Esophagus muscularis mucosa (tissue), 4 donors: ENCODE measurements at regions not wholly inside any gene's neighbourhood (a gene's known extent, or its start where the extent isn't known, plus 50 kb on each side); places are given as distances from the start of the nearest gene placed in this dataset.
A peak's percentile ranks its signal among the peaks of the same experiment; 100 is the strongest.

ENCODE experiments used
- DNase-seq: peaks from one replicate; pipeline ENCODE4 v3.0.0-alpha.2; 2017; ENCODE audit errors: extremely low spot score
- H3K27ac ChIP-seq, 4 donors: fragments of 200-600 bp; sonication (generic); replicated peaks in 1 of 4; 1 replicate in 3 of 4; 2 replicates in 1 of 4; pipeline ENCODE4 v1.5.1; 2016 to 2019; ENCODE audit warnings: mild to moderate bottlenecking in 1 of 4
- H3K27me3 ChIP-seq, 4 donors: fragments of 200-600 bp; sonication (generic); one replicate each; pipeline versions ENCODE4 v1.5.1 to v1.6.0; 2016 to 2019
- H3K36me3 ChIP-seq, 4 donors: fragments of 200-600 bp; sonication (generic); one replicate each; pipeline ENCODE4 v1.5.1; 2016 to 2019
- H3K4me1 ChIP-seq, 4 donors: fragments of 200-600 bp; sonication (generic); one replicate each; pipeline ENCODE4 v1.5.1; 2016 to 2019
- H3K4me3 ChIP-seq, 4 donors: fragments of 200-600 bp; sonication (generic); 1 replicate in 2 of 4; 2 replicates in 2 of 4; pipeline ENCODE4 v1.5.1; 2016 to 2019; ENCODE audit warnings: mild to moderate bottlenecking in 4 of 4, moderate library complexity in 1 of 4
- H3K9me3 ChIP-seq, 4 donors: fragments of 200-600 bp; sonication (generic); 1 replicate in 3 of 4; 2 replicates in 1 of 4; pipeline ENCODE4 v1.5.1; 2016 to 2019
- EP300 ChIP-seq: sonication (generic); formaldehyde crosslinking; IDR thresholded peaks from one replicate; pipeline ENCODE4 v1.6.1; 2017; ENCODE audit warnings: antibody characterized with exemption
- POLR2A ChIP-seq: fragments of 450-650 bp; IDR thresholded peaks from one replicate; pipeline ENCODE4 v1.6.1; 2017; ENCODE audit warnings: antibody characterized with exemption, moderate library complexity, mild to moderate bottlenecking, low read depth
- POLR2AphosphoS5 ChIP-seq, 2 donors: sonication (generic); formaldehyde crosslinking; IDR thresholded peaks; one replicate each; pipeline ENCODE4 v1.6.1; 2017; ENCODE audit warnings: antibody characterized with exemption in 2 of 2
- WGBS: methylation state at CpG from one replicate; pipeline ENCODE4 v1.1.5; 2018; 5-methylcytosine and 5-hydroxymethylcytosine counted together
- intact Hi-C: fragments of 100-400 bp; cut with DNase I; formaldehyde crosslinking; loops from one replicate; pipeline ENCODE4 v1.15.1; 2023
- TF ChIP-seq, protein P1 (sequence below), 3 experiments: fragments of 200-600 bp in 2 of 3; fragments of 450-650 bp in 1 of 3; sonication (generic) in 2 of 3; IDR thresholded peaks; one replicate each; pipeline ENCODE4 v1.5.1; 2017 to 2019; ENCODE audit warnings: antibody characterized with exemption in 3 of 3, mild to moderate bottlenecking in 2 of 3, moderate library complexity in 1 of 3

DNA sequence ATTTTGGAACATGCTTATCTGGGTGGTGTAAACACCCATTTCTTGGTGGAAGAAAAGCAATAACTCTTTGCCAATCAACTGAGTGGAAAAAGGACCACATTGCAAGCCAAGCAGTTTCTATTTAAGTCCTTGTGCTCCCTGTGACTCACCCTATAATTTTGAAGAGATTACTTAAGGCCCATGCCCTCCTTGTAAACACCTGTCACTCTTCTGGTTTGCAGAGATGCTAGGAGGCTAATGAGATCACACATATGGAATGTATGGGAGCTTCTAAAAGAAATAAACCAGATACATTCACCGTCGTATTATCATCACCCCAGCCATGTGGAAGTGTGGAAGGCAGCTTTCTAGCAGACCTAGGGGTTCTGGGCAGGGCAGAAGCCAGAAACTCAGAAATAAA, 337.1 kb downstream of the GADD45G start:
- H3K27ac ChIP-seq = peak overlapping the region; percentile 54 to 79 (median 67)
- intact Hi-C loops = loop anchor here (5.0 to 10.0 kb wide), 2 partner anchors 60 to 337 kb away; partner anchors contain the start of gene GADD45G
- TF ChIP-seq EP300 (peak; percentile 36), POLR2AphosphoS5 (IDR thresholded peaks at IDR 0.05) (peak; percentile 60 to 92), POLR2A (no peak)
- TF ChIP-seq, protein P1, sequence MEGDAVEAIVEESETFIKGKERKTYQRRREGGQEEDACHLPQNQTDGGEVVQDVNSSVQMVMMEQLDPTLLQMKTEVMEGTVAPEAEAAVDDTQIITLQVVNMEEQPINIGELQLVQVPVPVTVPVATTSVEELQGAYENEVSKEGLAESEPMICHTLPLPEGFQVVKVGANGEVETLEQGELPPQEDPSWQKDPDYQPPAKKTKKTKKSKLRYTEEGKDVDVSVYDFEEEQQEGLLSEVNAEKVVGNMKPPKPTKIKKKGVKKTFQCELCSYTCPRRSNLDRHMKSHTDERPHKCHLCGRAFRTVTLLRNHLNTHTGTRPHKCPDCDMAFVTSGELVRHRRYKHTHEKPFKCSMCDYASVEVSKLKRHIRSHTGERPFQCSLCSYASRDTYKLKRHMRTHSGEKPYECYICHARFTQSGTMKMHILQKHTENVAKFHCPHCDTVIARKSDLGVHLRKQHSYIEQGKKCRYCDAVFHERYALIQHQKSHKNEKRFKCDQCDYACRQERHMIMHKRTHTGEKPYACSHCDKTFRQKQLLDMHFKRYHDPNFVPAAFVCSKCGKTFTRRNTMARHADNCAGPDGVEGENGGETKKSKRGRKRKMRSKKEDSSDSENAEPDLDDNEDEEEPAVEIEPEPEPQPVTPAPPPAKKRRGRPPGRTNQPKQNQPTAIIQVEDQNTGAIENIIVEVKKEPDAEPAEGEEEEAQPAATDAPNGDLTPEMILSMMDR (IDR thresholded peaks at IDR 0.05) = no peak

DNA sequence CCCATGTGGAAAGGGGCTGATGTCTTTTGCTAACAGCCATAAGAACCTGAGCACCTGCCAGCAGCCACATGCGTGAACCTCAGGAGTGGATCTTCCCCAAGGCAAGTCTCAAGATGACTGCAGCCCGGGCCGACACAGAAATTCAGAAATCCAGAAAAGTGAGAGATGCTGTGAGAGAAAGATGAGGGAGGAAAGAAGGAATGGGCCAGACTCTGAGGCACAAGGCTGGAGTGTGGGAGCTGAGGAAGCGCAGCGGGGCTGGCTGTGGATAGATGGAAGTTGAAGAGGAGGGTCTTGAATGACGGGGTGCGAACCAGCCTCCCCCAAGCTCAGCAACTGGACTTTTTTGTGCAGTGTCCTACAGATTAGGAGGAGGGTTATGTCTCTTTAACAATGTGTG, 337.8 kb downstream of the GADD45G start:
- Histone ChIP-seq H3K4me1 (peaks cover 12 to 59% (median 54%) of the 10 kb centered on the region in 4 donors), H3K4me3 (no peak overlapping the region), H3K27ac (peak overlapping the region; percentile 54 to 79 (median 67)), H3K36me3 (no peaks in the 10 kb centered on the region), H3K27me3 (no peaks in the 10 kb centered on the region), H3K9me3 (no peaks in the 10 kb centered on the region)
- WGBS = 95% methylated on average over 7 of the region's 7 CpGs
- TF ChIP-seq EP300 (no peak), POLR2A (no peak), POLR2AphosphoS5 (IDR thresholded peaks at IDR 0.05) (no peak)
- TF ChIP-seq, protein P1 (IDR thresholded peaks at IDR 0.05) = no peak
- DNase-seq = no peak
- intact Hi-C loops = loop anchor here (5.0 to 10.0 kb wide), 2 partner anchors 60 to 338 kb away; partner anchors contain the start of gene GADD45G

More for the DNA sequence above, 337.1 kb downstream of the GADD45G start:
- no peaks in the 10 kb centered on the region for H3K36me3 ChIP-seq
- no peaks in the 10 kb centered on the region for H3K27me3 ChIP-seq
- WGBS = 37% methylated on average over 2 of the region's 2 CpGs
- DNase-seq = no peak
- peaks cover 12 to 54% (median 51%) of the 10 kb centered on the region in 4 donors for H3K4me1 ChIP-seq
- no peak overlapping the region for H3K4me3 ChIP-seq
- no peaks in the 10 kb centered on the region for H3K9me3 ChIP-seq

DNA sequence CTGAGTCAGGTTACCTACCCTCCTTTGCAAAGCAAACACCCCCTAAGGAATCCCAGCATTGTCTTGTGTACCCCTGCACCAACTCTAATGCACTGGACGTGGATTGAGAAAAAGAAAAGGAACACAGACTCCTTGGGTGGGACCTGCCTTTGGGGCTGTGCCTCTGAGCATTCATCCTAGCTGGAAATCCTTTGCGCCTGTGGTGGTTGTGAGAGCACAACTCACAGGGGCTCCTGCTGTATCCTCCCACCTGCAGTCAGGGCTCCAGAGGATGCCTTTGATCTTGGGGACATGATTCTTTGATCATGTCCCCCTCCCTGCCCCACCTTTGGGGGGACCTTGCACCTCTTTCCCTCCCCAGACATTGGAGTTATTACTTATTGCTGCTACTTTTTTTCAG, 338.5 kb downstream of the GADD45G start:
- intact Hi-C loops = loop anchor here (5.0 to 10.0 kb wide), 2 partner anchors 59 to 339 kb away; partner anchors contain the start of gene GADD45G
- DNase-seq = no peak
- TF ChIP-seq, protein P1 (IDR thresholded peaks at IDR 0.05) = no peak
- TF ChIP-seq POLR2AphosphoS5 (IDR thresholded peaks at IDR 0.05) = no peak
- TF ChIP-seq EP300 = no peak
- no peak for TF ChIP-seq POLR2A

DNA sequence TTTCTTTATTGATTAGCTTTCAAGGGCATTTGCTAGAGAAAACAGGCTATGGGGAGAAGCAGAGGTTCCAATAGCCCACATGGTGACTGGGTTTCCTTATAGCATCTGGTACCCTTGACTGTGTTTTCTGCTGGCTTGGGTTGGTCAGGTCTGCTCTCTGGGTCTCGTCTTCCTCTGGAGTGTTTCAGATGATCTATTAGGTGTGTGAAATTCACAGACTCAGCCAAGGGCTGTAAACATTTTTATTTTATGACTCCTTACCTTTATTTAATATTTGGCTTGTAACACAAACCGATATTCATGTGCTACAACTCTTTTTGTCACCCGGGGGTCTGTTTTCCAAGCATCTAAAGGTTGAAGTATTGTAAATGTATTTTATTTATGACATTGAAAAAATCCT, 338.9 kb downstream of the GADD45G start:
- no peak overlapping the region for H3K4me3 ChIP-seq
- H3K9me3 ChIP-seq = no peaks in the 10 kb centered on the region
- H3K36me3 ChIP-seq = no peaks in the 10 kb centered on the region
- WGBS = 69% methylated on average over 3 of the region's 3 CpGs
- no peaks in the 10 kb centered on the region for H3K27me3 ChIP-seq
- H3K4me1 ChIP-seq = peaks cover 12 to 59% (median 54%) of the 10 kb centered on the region in 4 donors
- intact Hi-C loops = loop anchor here (5.0 to 10.0 kb wide), 2 partner anchors 59 to 339 kb away; partner anchors contain the start of gene GADD45G
- TF ChIP-seq POLR2A (no peak), POLR2AphosphoS5 (IDR thresholded peaks at IDR 0.05) (no peak), EP300 (no peak)
- TF ChIP-seq, protein P1 (IDR thresholded peaks at IDR 0.05) = no peak
- no peak for DNase-seq
- no peak overlapping the region for H3K27ac ChIP-seq

More for the DNA sequence above, 338.5 kb downstream of the GADD45G start:
- Histone ChIP-seq H3K4me3 (no peak overlapping the region), H3K27me3 (no peaks in the 10 kb centered on the region), H3K36me3 (no peaks in the 10 kb centered on the region), H3K9me3 (no peaks in the 10 kb centered on the region), H3K27ac (no peak overlapping the region), H3K4me1 (peaks cover 12 to 59% (median 54%) of the 10 kb centered on the region in 4 donors)
- WGBS = 83% methylated on average over 2 of the region's 2 CpGs

DNA sequence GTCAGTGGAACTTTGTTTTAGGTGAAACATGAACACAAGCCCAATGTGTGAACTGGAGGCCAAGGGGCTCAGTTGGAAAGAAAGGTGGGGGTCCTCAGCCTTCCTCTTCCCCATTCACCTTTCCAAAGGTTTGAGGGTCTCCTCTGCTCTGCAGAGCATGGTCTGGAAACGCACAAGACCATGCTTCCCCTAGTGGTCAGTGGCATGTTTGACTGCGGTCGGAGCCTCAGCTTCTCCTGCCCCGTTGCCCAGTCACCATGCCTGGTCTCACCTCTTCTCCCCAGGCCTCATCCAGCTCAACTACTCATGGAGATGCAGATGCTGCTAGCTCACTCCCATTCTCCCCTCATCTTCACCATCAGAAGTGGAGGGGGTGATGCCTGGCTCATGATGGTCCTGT, 340.3 kb downstream of the GADD45G start:
- intact Hi-C loops = loop anchor here (10.0 kb wide), 1 partner anchor 340 kb away; the partner anchor contains the start of gene GADD45G
- WGBS = 98% methylated on average over 4 of the region's 4 CpGs
- TF ChIP-seq POLR2AphosphoS5 (IDR thresholded peaks at IDR 0.05) (no peak), EP300 (no peak), POLR2A (no peak)
- TF ChIP-seq, protein P1 (IDR thresholded peaks at IDR 0.05) = no peak
- no peak for DNase-seq
- H3K27ac ChIP-seq = no peak overlapping the region
- H3K4me1 ChIP-seq = peaks cover 12 to 59% (median 54%) of the 10 kb centered on the region in 4 donors
- no peaks in the 10 kb centered on the region for H3K9me3 ChIP-seq
- H3K36me3 ChIP-seq = no peaks in the 10 kb centered on the region
- H3K4me3 ChIP-seq = no peak overlapping the region
- no peaks in the 10 kb centered on the region for H3K27me3 ChIP-seq
